SK-N-SH (cell line): ENCODE measurements at regions not wholly inside any gene's neighbourhood (a gene's known extent, or its start where the extent isn't known, plus 50 kb on each side); places are given as distances from the start of the nearest gene placed in this dataset.

Experiments
- CTCF ChIA-PET: fragments of 300-600, 350-600 bp; formaldehyde crosslinking; extraction: SDS; loops from one replicate; lab custom pipeline; 2021; lab: Yijun Ruan, JAX
- POLR2A ChIA-PET: fragments of 350-600 bp; sonication (Branson Sonifier 250); formaldehyde crosslinking; extraction: SDS; loops from one replicate; lab custom pipeline; 2020; ENCODE audit warnings: antibody characterized with exemption, inconsistent platforms; lab: Yijun Ruan, JAX
- DNase-seq: peaks from one replicate; pipeline ENCODE4 v3.0.0; 2012
- H2AFZ ChIP-seq: fragments of 200-600 bp; sonication (generic); 2 replicates; pipeline ENCODE4 v1.8.1; 2016; ENCODE audit warnings: antibody characterized with exemption, mild to moderate bottlenecking, low read depth
- H3F3A ChIP-seq: fragments of 200-600 bp; sonication (generic); replicated peaks from 2 replicates; pipeline ENCODE3; 2016; ENCODE audit warnings: antibody characterized with exemption, mild to moderate bottlenecking; ENCODE audit not compliant: insufficient read depth
- H3K27ac ChIP-seq, 2 experiments: fragments of 200-500 bp in 1 of 2; fragments of 200-600 bp in 1 of 2; sonication (Bioruptor generic) in 1 of 2; sonication (generic), shearing (Covaris generic) in 1 of 2; 2 replicates each; pipeline versions ENCODE4 v1.5.1 to v1.6.1; 2014 to 2016; ENCODE audit warnings: low read depth in 2 of 2, inconsistent platforms in 1 of 2, low read length in 1 of 2, mild to moderate bottlenecking in 1 of 2, mixed read lengths in 1 of 2
- H3K27me3 ChIP-seq: fragments of 200-600 bp; sonication (generic), shearing (Covaris generic); 2 replicates; pipeline ENCODE4 v1.6.1; 2016; ENCODE audit warnings: mixed run types; ENCODE audit not compliant: insufficient read depth
- H3K36me3 ChIP-seq, 2 experiments: fragments of 200-500 bp in 1 of 2; fragments of 200-600 bp in 1 of 2; sonication (Bioruptor generic) in 1 of 2; sonication (generic) in 1 of 2; replicated peaks in 1 of 2; 2 replicates each; pipeline versions ENCODE3 to v1.5.1; 2014 to 2016; ENCODE audit warnings: low read length in 1 of 2, mild to moderate bottlenecking in 1 of 2; ENCODE audit not compliant: insufficient read depth in 2 of 2, control insufficient read depth in 1 of 2
- H3K4me1 ChIP-seq, 2 experiments: fragments of 200-500 bp in 1 of 2; fragments of 200-600 bp in 1 of 2; sonication (Bioruptor generic) in 1 of 2; sonication (generic), shearing (Covaris generic) in 1 of 2; 2 replicates each; pipeline versions ENCODE4 v1.5.1 to v1.6.1; 2014 to 2016; ENCODE audit warnings: low read depth in 1 of 2, low read length in 1 of 2, mixed run types in 1 of 2; ENCODE audit not compliant: insufficient read depth in 2 of 2, control insufficient read depth in 1 of 2
- H3K4me2 ChIP-seq: fragments of 200-600 bp; sonication (generic), shearing (Covaris generic); 2 replicates; pipeline ENCODE4 v1.6.1; 2017; ENCODE audit warnings: mixed run types
- H3K4me3 ChIP-seq, 2 experiments: fragments of 200-500 bp in 1 of 2; fragments of 200-600 bp in 1 of 2; sonication (Bioruptor generic) in 1 of 2; sonication (generic), shearing (Covaris generic) in 1 of 2; 2 replicates each; pipeline versions ENCODE4 v1.5.1 to v1.8.1; 2014 to 2016; ENCODE audit warnings: low read depth in 2 of 2, inconsistent platforms in 1 of 2, low read length in 1 of 2, mild to moderate bottlenecking in 1 of 2, mixed read lengths in 1 of 2, moderate library complexity in 1 of 2
- H3K79me2 ChIP-seq: fragments of 200-600 bp; sonication (generic); 2 replicates; pipeline ENCODE4 v1.8.1; 2017; ENCODE audit warnings: mild to moderate bottlenecking; ENCODE audit not compliant: insufficient read depth
- H3K9ac ChIP-seq: fragments of 200-600 bp; sonication (generic); 2 replicates; pipeline ENCODE4 v1.6.1; 2017; ENCODE audit warnings: mixed run types
- H3K9me2 ChIP-seq: fragments of 200-600 bp; sonication (generic); 2 replicates; pipeline ENCODE4 v1.6.1; 2017; ENCODE audit warnings: mixed run types
- H3K9me3 ChIP-seq: fragments of 200-600 bp; sonication (generic); 2 replicates; pipeline ENCODE4 v1.6.1; 2017; ENCODE audit warnings: mixed run types, mild to moderate bottlenecking, moderate library complexity
- H4K20me1 ChIP-seq: fragments of 200-600 bp; sonication (generic); 2 replicates; pipeline ENCODE4 v1.6.1; 2017; ENCODE audit warnings: mild to moderate bottlenecking, mixed run types; ENCODE audit not compliant: insufficient read depth
- ELF1 ChIP-seq: IDR thresholded peaks from 2 replicates; pipeline ENCODE4 v1.4.0; 2012
- EP300 ChIP-seq, 2 experiments: IDR thresholded peaks; 2 replicates each; pipeline versions ENCODE4 v1.4.0 to v1.6.1; 2012; ENCODE audit warnings: borderline replicate concordance in 1 of 2, low read depth in 1 of 2, low read length in 1 of 2
- EZH2phosphoT487 ChIP-seq: fragments of 200-600 bp; sonication (generic); IDR thresholded peaks from 2 replicates; pipeline ENCODE4 v1.6.1; 2017; ENCODE audit warnings: low read depth, mixed run types, mild to moderate bottlenecking, antibody characterized with exemption, moderate library complexity, borderline replicate concordance
- FOXJ3 ChIP-seq: sonication (generic); formaldehyde crosslinking; IDR thresholded peaks from 2 replicates; pipeline ENCODE4 v1.5.1; 2020; ENCODE audit warnings: mild to moderate bottlenecking, missing genetic modification reagents
- FOXM1 ChIP-seq: IDR thresholded peaks from 2 replicates; pipeline ENCODE4 v1.4.0; 2012; ENCODE audit warnings: low read depth, mild to moderate bottlenecking
- GATA2 ChIP-seq: sonication (generic); formaldehyde crosslinking; IDR thresholded peaks from 2 replicates; pipeline ENCODE4 v1.5.0; 2020; ENCODE audit warnings: mild to moderate bottlenecking, missing genetic modification reagents
- JUND ChIP-seq: IDR thresholded peaks from 2 replicates; pipeline ENCODE4 v1.4.0; 2012
- MEF2A ChIP-seq: IDR thresholded peaks from 2 replicates; pipeline ENCODE4 v1.4.0; 2012; ENCODE audit warnings: low read depth, borderline replicate concordance
- MXI1 ChIP-seq: IDR thresholded peaks from 2 replicates; pipeline ENCODE4 v1.6.1; 2012; ENCODE audit warnings: mild to moderate bottlenecking, low read depth, low read length, improper control_type of control experiment
- RAD21 ChIP-seq: IDR thresholded peaks from 2 replicates; pipeline ENCODE4 v1.6.1; 2012; ENCODE audit warnings: mild to moderate bottlenecking, low read length
- SIN3A ChIP-seq: IDR thresholded peaks from 2 replicates; pipeline ENCODE4 v1.6.1; 2012; ENCODE audit warnings: low read depth, mild to moderate bottlenecking, low read length, moderate library complexity, borderline replicate concordance
- SMC3 ChIP-seq: IDR thresholded peaks from 2 replicates; pipeline ENCODE4 v1.6.1; 2012; ENCODE audit warnings: low read depth, low read length, improper control_type of control experiment
- TAF1 ChIP-seq: IDR thresholded peaks from 2 replicates; pipeline ENCODE4 v1.6.1; 2012; ENCODE audit warnings: low read depth, mild to moderate bottlenecking, low read length, moderate library complexity, borderline replicate concordance
- TEAD4 ChIP-seq: IDR thresholded peaks from 2 replicates; pipeline ENCODE4 v1.4.0; 2012; ENCODE audit warnings: mild to moderate bottlenecking, borderline replicate concordance; ENCODE audit not compliant: insufficient read depth
- WGBS: methylation state at CpG from one replicate; pipeline ENCODE4 v1.1.6; 2017; ENCODE audit warnings: low lambda C conversion rate; 5-methylcytosine and 5-hydroxymethylcytosine counted together
- TF ChIP-seq, protein P1 (sequence below): fragments of 200-600 bp; sonication (generic); IDR thresholded peaks from 2 replicates; pipeline ENCODE4 v1.6.1; 2017; ENCODE audit warnings: antibody characterized with exemption, mild to moderate bottlenecking, moderate library complexity
- TF ChIP-seq, protein P2 (sequence below): IDR thresholded peaks from 2 replicates; pipeline ENCODE4 v1.4.0; 2012; ENCODE audit warnings: low read depth, borderline replicate concordance

DNA sequence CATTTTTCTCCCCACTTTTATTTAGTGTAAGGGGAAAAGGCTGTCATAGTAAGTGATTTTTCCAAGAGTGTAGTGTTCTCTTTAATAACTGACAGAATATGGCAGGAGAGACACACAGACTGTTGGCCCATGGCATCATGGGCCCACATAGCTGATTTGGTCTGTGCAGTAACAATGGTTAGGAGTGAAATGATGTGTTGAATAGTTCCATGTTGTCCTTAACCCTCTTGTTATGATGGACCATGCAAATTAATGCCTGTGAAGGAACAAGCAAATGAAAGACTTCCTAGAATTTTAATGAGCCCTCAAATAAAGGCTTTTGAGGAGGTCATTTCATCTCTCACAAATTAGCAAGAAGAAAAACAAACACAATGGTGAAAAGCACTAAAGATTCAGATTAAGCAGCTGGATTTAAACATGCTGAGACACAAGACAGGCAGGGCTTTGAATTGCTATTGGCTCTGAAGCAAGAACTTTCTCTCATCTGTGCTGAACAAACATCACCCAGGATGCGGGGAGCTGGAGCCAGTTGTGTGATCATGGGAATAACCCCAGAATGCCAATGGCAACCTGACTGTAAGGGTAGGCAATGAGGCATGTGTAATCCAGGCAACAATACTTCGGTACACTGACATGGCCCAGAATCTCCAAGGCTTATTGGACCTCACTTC is 136.7 kb upstream of the VEPH1 start:
- Histone ChIP-seq H3K36me3 (peaks cover 0 to 3% of the 10 kb centered on the region in 2 experiments), H2AFZ (no peak overlapping the region), H3K9me3 (peaks cover 10% of the 10 kb centered on the region; the same call in 1 of the 2 replicates), H3K27me3 (no peaks in the 10 kb centered on the region), H3K4me1 (no peaks in the 10 kb centered on the region), H3K27ac (no peak overlapping the region), H3K79me2 (no peaks in the 10 kb centered on the region), H4K20me1 (no peaks in the 10 kb centered on the region), H3K4me2 (no peak overlapping the region), H3K9ac (no peak overlapping the region), H3F3A (no peaks in the 10 kb centered on the region), H3K4me3 (no peak overlapping the region), H3K9me2 (no peaks in the 10 kb centered on the region)
- no peak for DNase-seq
- CTCF ChIA-PET = interaction anchor here (1.1 kb wide), 1 partner anchor 9 kb away, joined by 3 read pairs; no protein-coding TSS in a partner anchor
- no peak for TF ChIP-seq RAD21
- no peak for TF ChIP-seq ELF1
- TF ChIP-seq EZH2phosphoT487 = no peak
- TF ChIP-seq GATA2 (CRISPR knock-in tag) = no peak
- TF ChIP-seq, protein P1, sequence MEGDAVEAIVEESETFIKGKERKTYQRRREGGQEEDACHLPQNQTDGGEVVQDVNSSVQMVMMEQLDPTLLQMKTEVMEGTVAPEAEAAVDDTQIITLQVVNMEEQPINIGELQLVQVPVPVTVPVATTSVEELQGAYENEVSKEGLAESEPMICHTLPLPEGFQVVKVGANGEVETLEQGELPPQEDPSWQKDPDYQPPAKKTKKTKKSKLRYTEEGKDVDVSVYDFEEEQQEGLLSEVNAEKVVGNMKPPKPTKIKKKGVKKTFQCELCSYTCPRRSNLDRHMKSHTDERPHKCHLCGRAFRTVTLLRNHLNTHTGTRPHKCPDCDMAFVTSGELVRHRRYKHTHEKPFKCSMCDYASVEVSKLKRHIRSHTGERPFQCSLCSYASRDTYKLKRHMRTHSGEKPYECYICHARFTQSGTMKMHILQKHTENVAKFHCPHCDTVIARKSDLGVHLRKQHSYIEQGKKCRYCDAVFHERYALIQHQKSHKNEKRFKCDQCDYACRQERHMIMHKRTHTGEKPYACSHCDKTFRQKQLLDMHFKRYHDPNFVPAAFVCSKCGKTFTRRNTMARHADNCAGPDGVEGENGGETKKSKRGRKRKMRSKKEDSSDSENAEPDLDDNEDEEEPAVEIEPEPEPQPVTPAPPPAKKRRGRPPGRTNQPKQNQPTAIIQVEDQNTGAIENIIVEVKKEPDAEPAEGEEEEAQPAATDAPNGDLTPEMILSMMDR = no peak
- TF ChIP-seq MXI1 = no peak
- no peak for TF ChIP-seq MEF2A
- TF ChIP-seq FOXJ3 (CRISPR knock-in tag) = no peak
- POLR2A ChIA-PET = no interaction called here
- WGBS = 55% methylated on average over 2 of the region's 2 CpGs

DNA sequence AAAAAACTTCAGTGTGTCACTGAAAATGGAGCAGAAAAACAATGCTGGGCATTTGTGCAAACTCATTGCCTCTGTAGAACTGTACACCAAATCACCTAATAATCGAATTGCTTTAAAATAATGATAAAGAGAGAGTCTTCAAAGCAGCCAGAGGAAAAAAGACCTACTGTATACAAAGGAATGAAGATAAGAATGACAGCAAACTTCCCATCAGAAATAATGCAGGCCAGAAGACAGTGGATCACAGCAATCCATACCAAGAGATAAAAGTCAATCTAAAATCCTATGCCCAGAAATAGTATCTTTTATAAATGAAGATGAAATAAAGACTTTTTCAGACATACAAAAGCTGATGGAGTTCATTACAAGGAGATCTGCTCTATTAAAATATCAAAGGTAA is 134.7 kb upstream of the VEPH1 start:
- Histone ChIP-seq H4K20me1 (no peaks in the 10 kb centered on the region), H3K4me3 (no peak overlapping the region), H3K9ac (no peak overlapping the region), H3F3A (no peaks in the 10 kb centered on the region), H3K79me2 (no peaks in the 10 kb centered on the region), H3K9me2 (no peaks in the 10 kb centered on the region), H3K4me2 (no peak overlapping the region), H3K27ac (no peak overlapping the region), H3K4me1 (peaks cover 0 to 3% of the 10 kb centered on the region in 2 experiments; a peak in 2 of 4 replicates), H2AFZ (no peak overlapping the region), H3K27me3 (no peaks in the 10 kb centered on the region), H3K9me3 (peaks cover 10% of the 10 kb centered on the region; the same call in 1 of the 2 replicates), H3K36me3 (peaks cover 0 to 3% of the 10 kb centered on the region in 2 experiments)
- TF ChIP-seq FOXM1 (no peak), EP300 (IDR thresholded peaks at IDR 0.05; ENCODE audit: borderline replicate concordance in 1 of 2, low read depth in 1 of 2, low read length in 1 of 2) (no peak), TEAD4 (no peak), RAD21 (no peak), SMC3 (no peak), SIN3A (no peak), JUND (no peak), TAF1 (no peak)
- TF ChIP-seq, protein P2, sequence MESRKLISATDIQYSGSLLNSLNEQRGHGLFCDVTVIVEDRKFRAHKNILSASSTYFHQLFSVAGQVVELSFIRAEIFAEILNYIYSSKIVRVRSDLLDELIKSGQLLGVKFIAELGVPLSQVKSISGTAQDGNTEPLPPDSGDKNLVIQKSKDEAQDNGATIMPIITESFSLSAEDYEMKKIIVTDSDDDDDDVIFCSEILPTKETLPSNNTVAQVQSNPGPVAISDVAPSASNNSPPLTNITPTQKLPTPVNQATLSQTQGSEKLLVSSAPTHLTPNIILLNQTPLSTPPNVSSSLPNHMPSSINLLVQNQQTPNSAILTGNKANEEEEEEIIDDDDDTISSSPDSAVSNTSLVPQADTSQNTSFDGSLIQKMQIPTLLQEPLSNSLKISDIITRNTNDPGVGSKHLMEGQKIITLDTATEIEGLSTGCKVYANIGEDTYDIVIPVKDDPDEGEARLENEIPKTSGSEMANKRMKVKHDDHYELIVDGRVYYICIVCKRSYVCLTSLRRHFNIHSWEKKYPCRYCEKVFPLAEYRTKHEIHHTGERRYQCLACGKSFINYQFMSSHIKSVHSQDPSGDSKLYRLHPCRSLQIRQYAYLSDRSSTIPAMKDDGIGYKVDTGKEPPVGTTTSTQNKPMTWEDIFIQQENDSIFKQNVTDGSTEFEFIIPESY = no peak
- no peak for DNase-seq
- 5% methylated on average over 1 of the region's 1 CpG for WGBS
- ChIA-PET POLR2A (no interaction called here), CTCF (no interaction called here)
